ENCODE measurements at regions not wholly inside any gene's neighbourhood (a gene's known extent, or its start where the extent isn't known, plus 50 kb on each side); places are given as distances from the start of the nearest gene placed in this dataset.
A peak's percentile ranks its signal among the peaks of the same experiment; 100 is the strongest.
"Not testable (repeated sequence)": the region's sequence is repeated elsewhere in the genome, so short reads cannot be mapped to it uniquely, and the experiment has no call there.

DNA sequence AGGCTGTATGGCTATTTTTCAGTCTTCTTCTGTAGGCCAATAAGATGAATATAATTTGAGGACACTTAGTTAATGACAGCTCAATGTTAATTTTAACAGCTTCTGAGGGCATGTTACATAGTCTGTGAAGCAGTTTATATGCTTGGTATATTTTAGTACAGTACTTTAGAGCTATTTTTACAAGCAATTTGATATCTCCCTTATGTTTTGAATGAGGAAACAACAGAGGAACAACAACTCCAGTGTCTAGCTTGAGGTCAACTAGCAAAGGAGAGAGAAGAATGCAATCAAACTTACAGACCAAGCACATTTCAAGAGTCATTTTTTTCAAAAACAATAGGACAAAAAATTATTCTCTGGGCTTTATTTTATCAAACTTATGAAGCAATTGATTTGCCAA, 469.1 kb upstream of the DCN start:
- DNase-seq: no peak

DNA sequence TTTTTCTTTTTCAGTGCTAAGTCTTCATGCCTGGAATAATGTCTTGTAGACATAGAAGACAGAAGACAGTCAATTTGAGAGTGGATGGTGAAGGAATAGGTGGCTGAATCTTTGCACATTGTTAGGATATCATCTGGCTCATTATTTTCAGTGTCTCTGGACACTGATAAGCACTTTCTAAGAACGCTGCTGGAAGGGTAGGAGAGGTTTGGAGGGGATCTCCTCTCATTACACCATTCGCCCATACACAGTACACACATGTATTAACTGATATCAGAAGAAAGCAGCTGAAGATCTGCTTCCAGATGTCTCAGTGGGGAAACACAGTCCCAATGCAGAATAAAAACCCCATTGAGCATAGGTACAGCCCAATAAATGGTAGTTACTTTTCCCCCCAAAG, 461.1 kb upstream of the DCN start:
- no peak for DNase-seq

- DNase-seq: no peak
Observed at GRCh38 chr12:91640021-91640420, 457.4 kb upstream of the DCN start.

DNA sequence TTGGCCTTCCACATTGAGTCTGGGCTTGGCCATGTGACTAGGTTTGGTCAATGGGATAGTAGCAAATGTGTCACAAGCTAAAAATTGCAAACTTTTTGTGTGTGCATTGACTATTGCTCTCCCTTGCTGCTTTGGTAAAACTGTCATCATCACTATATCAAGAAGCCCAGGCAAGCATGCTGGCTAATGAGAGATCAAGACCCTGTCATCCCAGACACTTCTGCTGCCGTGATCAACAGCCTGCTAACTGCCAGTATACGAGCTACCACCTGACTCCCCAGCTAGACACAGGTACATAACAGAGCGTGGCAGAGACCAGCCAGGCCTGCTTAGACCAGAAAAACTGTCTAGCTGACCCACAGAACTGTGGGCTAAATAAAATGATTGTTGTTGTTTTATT, 456.7 kb upstream of the DCN start:
- no peak for DNase-seq

DNA sequence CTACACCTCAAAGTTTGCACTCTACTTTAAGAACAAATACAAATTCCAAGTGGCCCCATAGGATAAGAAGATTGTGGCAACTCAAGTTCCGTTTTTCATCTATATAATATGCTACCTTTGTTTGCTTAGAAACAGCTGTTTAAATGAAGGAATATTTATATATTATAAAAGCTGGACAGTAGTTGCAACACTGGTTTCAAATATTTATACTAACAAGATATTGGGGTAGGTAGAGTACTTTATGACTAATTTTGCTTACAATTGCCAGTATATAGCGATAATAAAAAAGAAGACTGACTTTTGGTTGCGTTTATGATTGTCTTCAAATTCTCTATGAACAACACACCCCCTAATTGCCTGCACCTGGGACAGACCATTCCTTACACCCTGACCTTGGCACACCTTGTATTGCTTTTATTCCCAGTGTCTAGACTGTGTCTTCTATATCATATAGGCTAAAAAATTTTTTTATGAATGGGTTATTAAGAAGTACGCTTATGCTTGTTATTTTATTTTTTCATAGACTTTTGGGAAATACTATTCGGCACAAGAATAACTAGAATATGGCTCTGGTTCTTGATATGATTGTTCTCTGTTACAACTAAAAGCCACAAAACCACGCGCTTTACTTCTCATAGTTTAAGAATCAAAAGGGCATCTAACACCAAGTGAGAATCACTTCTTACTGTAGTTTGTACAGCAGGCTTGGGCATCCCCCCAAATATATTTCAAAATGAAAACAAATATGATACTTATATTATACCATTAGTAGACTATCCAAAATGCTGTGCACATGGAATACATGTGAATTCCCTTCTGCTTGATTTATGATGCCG, 455.4 kb upstream of the DCN start:
- DNase-seq: no peak

- DNase-seq: no peak
Observed at GRCh38 chr12:91636721-91637120, 454.1 kb upstream of the DCN start.

GRCh38 chr12:91634386-91634713, 451.7 kb upstream of the DCN start:
- DNase-seq: not testable (repeated sequence)

- DNase-seq: no peak
Observed at GRCh38 chr12:91633734-91634357, 451.2 kb upstream of the DCN start.

DNA sequence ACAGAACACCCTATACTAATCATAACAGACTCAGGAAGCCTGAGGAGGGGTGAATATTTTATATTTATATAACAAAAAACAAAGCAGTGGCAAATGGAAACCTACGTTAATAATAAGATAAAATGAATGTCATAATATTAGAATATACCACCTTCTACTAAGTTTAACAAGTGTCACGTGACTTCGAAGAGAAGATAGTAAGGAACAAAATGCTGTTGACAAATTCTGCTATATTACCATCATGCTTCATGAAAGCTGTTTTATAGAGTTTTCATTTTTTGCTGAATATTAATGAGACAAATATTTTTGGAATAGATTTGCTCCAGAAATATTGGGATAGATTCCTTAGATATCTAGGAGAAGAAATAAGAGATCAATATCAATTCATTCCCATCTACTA, 450.6 kb upstream of the DCN start:
- no peak for DNase-seq

DNA sequence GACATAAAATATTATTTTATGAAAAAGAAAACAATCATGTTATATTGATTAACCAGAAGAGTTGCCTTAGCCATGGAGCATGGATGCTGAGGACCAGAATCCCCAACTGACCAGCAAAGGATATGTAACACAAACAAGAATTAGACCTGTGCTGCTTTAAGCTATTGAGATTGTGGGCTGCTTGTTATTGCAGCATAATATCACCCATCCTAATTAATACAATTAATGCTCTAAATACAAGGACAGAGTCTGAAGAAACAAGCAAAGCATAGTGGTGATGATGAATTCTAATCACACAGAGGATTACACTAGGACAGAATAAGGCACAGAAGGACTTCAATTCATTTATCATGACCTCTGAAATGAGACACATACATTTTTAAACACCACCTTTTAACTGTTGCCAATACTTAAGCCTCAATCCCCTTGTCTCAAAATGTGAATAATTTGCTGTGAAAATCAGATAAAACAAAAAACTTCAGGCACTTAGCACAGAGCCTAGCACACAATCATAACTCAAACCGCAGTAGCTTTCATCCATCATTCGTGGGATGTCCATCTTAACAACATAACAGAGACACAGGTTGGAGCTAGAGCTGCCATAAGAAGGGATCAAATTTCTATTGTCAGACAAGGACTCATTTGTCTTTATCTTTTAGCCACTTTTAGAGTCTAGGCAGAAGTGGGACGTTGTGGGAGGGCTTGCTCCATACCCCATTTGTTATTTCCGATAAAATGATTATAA, 449.6 kb upstream of the DCN start:
- DNase-seq: no peak

- DNase-seq: peak; percentile 39
Observed at GRCh38 chr12:91630596-91631293, 448.1 kb upstream of the DCN start.

GRCh38 chr12:91630083-91630482, 447.5 kb upstream of the DCN start:
- no peak for DNase-seq

DNA sequence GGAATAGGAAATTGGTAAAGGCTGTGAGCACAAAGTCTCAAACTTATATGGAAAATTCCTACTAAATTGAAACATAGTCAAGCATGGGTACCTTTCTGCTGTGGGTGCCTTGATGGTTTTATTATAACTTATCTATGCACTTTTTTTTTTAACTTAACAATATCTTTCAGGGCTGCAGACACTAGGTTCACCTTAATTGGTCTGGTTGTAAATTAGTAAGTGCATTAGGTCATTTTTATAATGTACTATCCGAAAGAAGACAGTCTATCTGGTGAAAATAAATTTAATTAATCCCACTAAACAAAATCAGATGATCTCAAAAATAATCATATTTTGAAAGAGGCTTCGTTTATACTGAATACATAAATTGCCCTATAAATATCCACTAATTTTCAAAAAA, 446.8 kb upstream of the DCN start:
- no peak for DNase-seq

DNA sequence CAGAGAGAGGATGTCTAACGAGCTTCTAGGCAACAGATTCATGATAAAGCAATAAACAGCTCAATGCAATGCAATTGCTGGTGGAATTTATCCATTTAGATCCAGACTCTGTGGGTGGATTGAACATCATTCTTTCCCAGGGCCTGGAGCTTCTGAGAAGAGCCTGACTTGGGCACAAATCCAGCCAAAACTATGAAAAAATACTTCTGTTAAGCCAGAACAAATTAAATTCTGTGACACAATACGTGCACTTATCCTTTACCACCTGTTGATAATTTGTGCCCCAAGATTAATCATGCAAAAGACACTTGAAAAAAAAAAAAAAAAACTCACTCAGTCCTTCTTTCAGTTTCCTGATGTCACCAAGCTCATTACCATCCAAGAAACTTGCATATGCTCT, 446.0 kb upstream of the DCN start:
- DNase-seq: no peak

DNA sequence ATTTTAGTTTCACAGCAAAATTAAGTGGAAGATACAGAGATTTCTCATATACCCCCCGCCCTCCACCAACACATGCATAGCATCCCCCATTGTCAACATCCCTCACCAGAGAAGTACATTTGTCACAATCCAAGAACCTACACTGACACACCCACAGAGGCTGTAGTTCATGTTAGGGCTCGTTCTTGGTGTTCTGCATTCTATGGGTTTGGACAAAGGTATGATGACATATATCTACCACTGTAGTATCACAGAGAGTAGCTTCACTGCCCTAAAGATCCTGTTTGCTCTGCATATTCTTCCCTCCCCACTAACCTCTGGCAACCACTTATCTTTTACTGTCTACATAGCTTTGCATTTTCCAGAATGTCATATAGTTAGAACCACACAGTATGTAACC, 444.6 kb upstream of the DCN start:
- no peak for DNase-seq

DNA sequence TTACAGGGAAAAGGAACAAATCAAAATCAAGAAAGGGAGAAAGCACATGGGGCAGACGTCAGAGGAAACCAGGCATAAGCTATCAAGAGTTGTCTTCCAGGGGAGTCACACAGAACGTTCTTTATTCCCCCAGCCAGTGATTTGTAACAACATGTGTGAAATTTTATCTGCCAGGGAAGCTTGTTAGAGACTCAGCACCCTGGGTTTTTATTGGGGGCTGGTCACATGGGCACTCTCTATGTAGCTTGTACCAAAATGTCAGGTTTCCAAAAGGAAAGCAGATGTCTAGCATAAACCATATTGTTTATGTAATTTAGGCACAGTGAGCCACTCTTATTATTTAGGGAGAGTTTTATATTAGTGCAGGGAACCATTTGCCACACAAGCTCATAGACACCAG, 440.4 kb upstream of the DCN start:
- DNase-seq: no peak

GRCh38 chr12:91622037-91622436, 439.4 kb upstream of the DCN start:
- DNase-seq: no peak

- DNase-seq: no peak
Observed at GRCh38 chr12:91620992-91621391, 438.4 kb upstream of the DCN start.

- DNase-seq: no peak
Observed at GRCh38 chr12:91620422-91620821, 437.8 kb upstream of the DCN start.

- no peak for DNase-seq
Observed at GRCh38 chr12:91618281-91618680, 435.7 kb upstream of the DCN start.

DNA sequence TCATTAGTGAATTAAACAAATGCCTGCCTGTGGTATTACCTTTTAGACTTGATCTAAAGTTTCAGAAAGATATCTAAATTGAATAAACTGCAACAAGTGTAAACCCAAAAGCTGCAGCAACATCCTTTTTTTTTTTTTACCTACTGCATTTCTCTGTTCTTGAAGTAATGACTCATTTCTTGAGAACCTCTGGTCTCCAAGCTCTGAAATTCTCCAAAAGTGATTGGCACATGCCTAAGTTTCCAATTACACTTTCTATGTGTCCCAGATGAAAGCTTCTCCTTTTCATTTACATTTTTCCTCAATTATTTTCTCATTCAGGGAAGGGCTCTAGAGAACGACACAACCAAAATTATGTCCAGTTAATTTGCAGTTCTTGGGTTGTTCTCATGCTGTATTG, 435.2 kb upstream of the DCN start:
- DNase-seq: no peak

DNA sequence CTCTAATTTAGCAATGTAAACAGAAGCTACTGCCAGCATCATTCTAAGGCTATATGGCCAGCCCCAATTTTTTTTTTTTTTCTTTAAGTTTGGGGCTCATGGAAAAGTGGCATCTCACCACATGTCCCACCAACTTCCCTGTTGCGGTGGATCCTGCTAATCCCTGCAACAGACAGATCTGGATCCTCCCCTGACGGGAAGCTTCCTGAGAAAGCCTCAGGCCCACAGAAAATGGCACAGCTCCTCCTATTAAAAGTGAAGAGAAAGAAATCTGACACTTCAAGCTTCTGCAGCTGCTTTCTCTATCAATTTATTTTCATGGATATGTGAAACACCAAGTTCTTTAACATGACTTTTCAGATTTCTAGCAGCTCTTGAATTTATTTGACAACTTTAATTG, 433.8 kb upstream of the DCN start:
- no peak for DNase-seq

- no peak for DNase-seq
Observed at GRCh38 chr12:91613223-91613779, 430.7 kb upstream of the DCN start.
